ENCODE measurements at regions not wholly inside any gene's neighbourhood (a gene's known extent, or its start where the extent isn't known, plus 50 kb on each side); places are given as distances from the start of the nearest gene placed in this dataset.

DNA sequence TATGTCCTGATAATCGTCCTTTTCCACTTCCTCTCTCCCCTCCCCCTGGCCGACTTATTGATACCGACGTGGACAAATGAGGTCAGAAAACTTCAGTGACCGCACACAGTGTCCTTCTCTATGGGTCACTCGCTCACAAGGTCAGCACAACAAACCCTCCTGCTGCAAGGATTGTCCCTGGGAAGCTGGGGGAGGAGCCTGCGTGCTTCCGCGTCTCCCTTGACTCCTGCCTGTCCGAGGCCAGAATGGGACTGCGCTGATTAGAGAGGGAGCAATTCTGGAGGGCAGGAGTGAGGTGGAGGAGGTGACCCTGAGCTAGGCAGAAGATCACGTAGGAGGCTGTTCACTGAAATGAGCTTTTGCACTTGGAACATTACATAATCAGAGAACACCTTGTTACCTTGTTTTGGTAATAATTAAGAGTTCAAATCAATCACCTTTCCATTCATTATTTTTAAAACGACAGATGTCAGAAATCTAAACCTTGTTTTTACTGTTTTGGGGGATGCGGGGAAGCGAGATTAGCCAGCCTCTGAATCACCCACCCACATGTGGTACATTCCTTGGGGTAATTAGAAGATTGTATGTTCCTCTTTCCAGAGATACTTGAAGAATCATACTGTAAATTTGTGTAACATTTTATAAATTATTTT lies 70.6 kb downstream of the CTAGE1 start:
- TF ChIP-seq POLR2A (IDR thresholded peaks at IDR 0.05) (no peak), POLR2AphosphoS5 (IDR thresholded peaks at IDR 0.05) (peak in 1 of 3 donors; percentile 25)
- TF ChIP-seq, protein P1, sequence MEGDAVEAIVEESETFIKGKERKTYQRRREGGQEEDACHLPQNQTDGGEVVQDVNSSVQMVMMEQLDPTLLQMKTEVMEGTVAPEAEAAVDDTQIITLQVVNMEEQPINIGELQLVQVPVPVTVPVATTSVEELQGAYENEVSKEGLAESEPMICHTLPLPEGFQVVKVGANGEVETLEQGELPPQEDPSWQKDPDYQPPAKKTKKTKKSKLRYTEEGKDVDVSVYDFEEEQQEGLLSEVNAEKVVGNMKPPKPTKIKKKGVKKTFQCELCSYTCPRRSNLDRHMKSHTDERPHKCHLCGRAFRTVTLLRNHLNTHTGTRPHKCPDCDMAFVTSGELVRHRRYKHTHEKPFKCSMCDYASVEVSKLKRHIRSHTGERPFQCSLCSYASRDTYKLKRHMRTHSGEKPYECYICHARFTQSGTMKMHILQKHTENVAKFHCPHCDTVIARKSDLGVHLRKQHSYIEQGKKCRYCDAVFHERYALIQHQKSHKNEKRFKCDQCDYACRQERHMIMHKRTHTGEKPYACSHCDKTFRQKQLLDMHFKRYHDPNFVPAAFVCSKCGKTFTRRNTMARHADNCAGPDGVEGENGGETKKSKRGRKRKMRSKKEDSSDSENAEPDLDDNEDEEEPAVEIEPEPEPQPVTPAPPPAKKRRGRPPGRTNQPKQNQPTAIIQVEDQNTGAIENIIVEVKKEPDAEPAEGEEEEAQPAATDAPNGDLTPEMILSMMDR (IDR thresholded peaks at IDR 0.05), result no peak
